PC-3 (cell line): ENCODE measurements at regions not wholly inside any gene's neighbourhood (a gene's known extent, or its start where the extent isn't known, plus 50 kb on each side); places are given as distances from the start of the nearest gene placed in this dataset.

Experiments used
- ATAC-seq: fragments of 200-7000 bp; cut with Tn5 transposase; 2 replicates; pipeline ENCODE4 v1.9.1; 2020; ENCODE audit warnings: mild to moderate bottlenecking, moderate library complexity
- BruUV-seq: library from RNA; stranded (reverse); fragments of 400-500 nt; replicated peaks from 2 replicates; lab custom pipeline; 2021; lab: Mats Ljungman, UMichigan
- CTCF ChIA-PET: fragments of 300-600 bp; sonication (Branson Sonifier 250); formaldehyde crosslinking; loops from one replicate; lab custom pipeline; 2022; ENCODE audit warnings: antibody characterized with exemption; lab: Charles Lee
- POLR2A ChIA-PET: fragments of 300-600 bp; sonication (Branson Sonifier 250); formaldehyde crosslinking; loops from one replicate; lab custom pipeline; 2022; ENCODE audit warnings: antibody characterized with exemption; ENCODE audit not compliant: unreplicated experiment; lab: Charles Lee
- DNase-seq: peaks from one replicate; pipeline ENCODE4 v3.0.0-alpha.2; 2015
- H2AFZ ChIP-seq: fragments of 300-600 bp; sonication (generic); 2 replicates; pipeline ENCODE4 v1.6.0; 2016; ENCODE audit warnings: antibody characterized with exemption, low read length
- H3F3A ChIP-seq: fragments of 300-600 bp; sonication (generic); one replicate; pipeline ENCODE4 v1.6.0; 2017; ENCODE audit warnings: antibody characterized with exemption, low read length, control low read depth, mild to moderate bottlenecking; ENCODE audit not compliant: unreplicated experiment
- H3K27ac ChIP-seq: fragments of 300-600 bp; sonication (generic); 2 replicates; pipeline ENCODE4 v1.5.1; 2016; ENCODE audit warnings: mild to moderate bottlenecking, low read length
- H3K27me3 ChIP-seq: fragments of 300-600 bp; sonication (generic); 2 replicates; pipeline ENCODE4 v1.6.1; 2016; ENCODE audit warnings: low read length, mixed read lengths
- H3K36me3 ChIP-seq: fragments of 300-600 bp; sonication (generic); 2 replicates; pipeline ENCODE4 v1.6.1; 2016; ENCODE audit warnings: low read depth, mixed run types, low read length, mixed read lengths
- H3K4me1 ChIP-seq: fragments of 300-600 bp; sonication (generic); 2 replicates; pipeline ENCODE4 v1.5.1; 2016; ENCODE audit warnings: low read length; ENCODE audit not compliant: insufficient read depth
- H3K4me2 ChIP-seq: fragments of 300-600 bp; sonication (generic); 2 replicates; pipeline ENCODE4 v1.6.0; 2016; ENCODE audit warnings: low read length
- H3K4me3 ChIP-seq: fragments of 300-600 bp; sonication (generic); 2 replicates; pipeline ENCODE4 v1.5.1; 2016; ENCODE audit warnings: mild to moderate bottlenecking, low read length, mixed read lengths
- H3K79me2 ChIP-seq: fragments of 300-600 bp; sonication (generic); 2 replicates; pipeline ENCODE4 v1.6.1; 2017; ENCODE audit warnings: low read length, mixed read lengths
- H3K9ac ChIP-seq: fragments of 300-600 bp; sonication (generic); 2 replicates; pipeline ENCODE4 v1.6.0; 2016; ENCODE audit warnings: mild to moderate bottlenecking, low read length
- H3K9me2 ChIP-seq: fragments of 300-600 bp; sonication (generic); replicated peaks from 2 replicates; pipeline ENCODE4 v1.6.1; 2016; ENCODE audit warnings: mixed run types, low read length, mixed read lengths
- H3K9me3 ChIP-seq: fragments of 300-600 bp; sonication (generic); 2 replicates; pipeline ENCODE4 v1.6.1; 2016; ENCODE audit warnings: low read length, mixed read lengths
- H4K20me1 ChIP-seq: fragments of 300-600 bp; sonication (generic); 2 replicates; pipeline ENCODE4 v1.6.1; 2016; ENCODE audit warnings: low read length, mixed read lengths
- CTCF ChIP-seq: fragments of 300-600 bp; sonication (generic); conservative IDR thresholded peaks from 2 replicates; pipeline ENCODE4 v1.5.1; 2017; ENCODE audit warnings: antibody characterized with exemption, low read depth, mild to moderate bottlenecking, low read length
- EZH2 ChIP-seq: fragments of 300-600 bp; sonication (generic); IDR thresholded peaks from one replicate; pipeline ENCODE4 v1.6.1; 2017; ENCODE audit warnings: antibody characterized with exemption, mild to moderate bottlenecking, low read length; ENCODE audit not compliant: unreplicated experiment
- EZH2phosphoT487 ChIP-seq: fragments of 300-600 bp; sonication (generic); IDR thresholded peaks from 2 replicates; pipeline ENCODE4 v1.6.1; 2018; ENCODE audit warnings: mild to moderate bottlenecking, antibody characterized with exemption, low read length, borderline replicate concordance
- intact Hi-C: fragments of 100-400 bp; cut with micrococcal nuclease; formaldehyde crosslinking; loops from 2 replicates; pipeline ENCODE4 v1.9.0; 2023

- CTCF ChIA-PET: no interaction called here
- ATAC-seq: no peak
- no TSS peak for BruUV-seq
Measured at GRCh38 chr2:239657992-239658391, 257.2 kb upstream of the HDAC4 start.

DNA sequence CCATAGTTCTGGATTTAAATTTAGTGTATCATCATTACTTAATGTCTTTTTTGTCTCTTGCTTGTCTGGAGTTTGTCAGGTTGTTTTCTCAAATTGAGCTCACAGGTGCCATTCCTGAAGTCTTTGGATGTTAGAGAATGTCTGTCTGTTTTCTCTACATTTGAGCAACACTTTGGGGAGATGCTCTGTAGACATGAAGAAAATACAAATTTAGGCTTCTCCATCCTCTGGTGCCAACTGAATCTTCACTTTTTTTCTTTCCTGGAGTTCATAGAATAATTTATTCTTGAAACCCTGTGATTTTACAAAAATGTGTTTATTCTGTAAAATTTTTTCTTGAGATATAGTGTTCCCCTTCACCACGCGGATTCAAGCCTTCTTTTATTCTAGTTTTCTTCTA is 256.4 kb upstream of the HDAC4 start:
- no peak overlapping the region for H3K4me2 ChIP-seq
- no peak overlapping the region for H2AFZ ChIP-seq
- DNase-seq (no peak), ATAC-seq (no peak)
- no peaks in the 10 kb centered on the region for H3K9me3 ChIP-seq
- no peak overlapping the region for H3K9ac ChIP-seq
- CTCF ChIA-PET: no interaction called here
- intact Hi-C loops: no loop called here
- no peaks in the 10 kb centered on the region for H3K36me3 ChIP-seq
- no peak overlapping the region for H3K4me3 ChIP-seq
- TF ChIP-seq CTCF (no peak), EZH2 (no peak), EZH2phosphoT487 (no peak)
- no peaks in the 10 kb centered on the region for H3K4me1 ChIP-seq
- POLR2A ChIA-PET: no interaction called here
- no TSS peak for BruUV-seq
- H3K79me2 ChIP-seq: no peaks in the 10 kb centered on the region
- no peak overlapping the region for H3K27ac ChIP-seq
- no peaks in the 10 kb centered on the region for H4K20me1 ChIP-seq
- no peaks in the 10 kb centered on the region for H3K9me2 ChIP-seq
- no peaks in the 10 kb centered on the region for H3F3A ChIP-seq
- H3K27me3 ChIP-seq: peaks cover 37% of the 10 kb centered on the region

More at GRCh38 chr2:239657992-239658391, 257.2 kb upstream of the HDAC4 start:
- no peaks in the 10 kb centered on the region for H3K4me1 ChIP-seq
- no peak overlapping the region for H3K9ac ChIP-seq
- H3K36me3 ChIP-seq: no peaks in the 10 kb centered on the region
- POLR2A ChIA-PET: interaction anchor here (0.5 kb wide), 1 partner anchor 257 kb away, joined by 3 read pairs; the partner anchor contains the start of gene HDAC4
- no peak overlapping the region for H3K4me2 ChIP-seq
- intact Hi-C loops: no loop called here
- TF ChIP-seq EZH2 (no peak), EZH2phosphoT487 (no peak), CTCF (no peak)
- no peaks in the 10 kb centered on the region for H3K79me2 ChIP-seq
- no peaks in the 10 kb centered on the region for H3K9me3 ChIP-seq
- no peak overlapping the region for H3K4me3 ChIP-seq
- H3K27me3 ChIP-seq: peaks cover 44% of the 10 kb centered on the region
- no peak overlapping the region for H2AFZ ChIP-seq
- no peak overlapping the region for H3K27ac ChIP-seq
- DNase-seq: no peak
- no peaks in the 10 kb centered on the region for H4K20me1 ChIP-seq
- no peaks in the 10 kb centered on the region for H3F3A ChIP-seq
- no peaks in the 10 kb centered on the region for H3K9me2 ChIP-seq

DNA sequence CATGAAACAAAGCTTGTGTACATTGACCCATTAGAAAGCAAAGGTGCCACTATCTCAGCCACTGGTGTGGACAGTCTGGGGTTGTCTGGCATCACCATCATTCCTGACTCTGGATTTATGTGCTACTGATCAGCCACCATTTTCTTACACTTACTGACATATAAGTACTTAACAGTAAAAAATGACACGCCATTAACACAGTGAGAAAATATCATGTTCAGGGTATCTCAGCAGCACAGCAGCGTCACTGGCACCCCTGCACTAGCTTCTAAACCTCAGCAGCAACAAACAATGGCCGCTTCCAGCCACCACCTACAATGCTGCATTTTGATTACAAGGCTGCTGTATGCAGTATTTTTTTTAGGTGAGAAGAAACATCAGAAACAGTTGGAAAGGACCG is 253.4 kb upstream of the HDAC4 start:
- intact Hi-C loops: no loop called here
- no TSS peak for BruUV-seq
- no peaks in the 10 kb centered on the region for H3K4me1 ChIP-seq
- ChIA-PET POLR2A (no interaction called here), CTCF (no interaction called here)
- no peaks in the 10 kb centered on the region for H3F3A ChIP-seq
- no peaks in the 10 kb centered on the region for H3K9me2 ChIP-seq
- H3K4me3 ChIP-seq: no peak overlapping the region
- peaks cover 24% of the 10 kb centered on the region for H3K27me3 ChIP-seq
- H3K36me3 ChIP-seq: no peaks in the 10 kb centered on the region
- H3K9ac ChIP-seq: no peak overlapping the region
- no peaks in the 10 kb centered on the region for H3K9me3 ChIP-seq
- no peaks in the 10 kb centered on the region for H3K79me2 ChIP-seq
- no peak overlapping the region for H3K27ac ChIP-seq
- DNase-seq: no peak
- no peaks in the 10 kb centered on the region for H4K20me1 ChIP-seq
- H2AFZ ChIP-seq: no peak overlapping the region
- ATAC-seq: no peak
- no peak overlapping the region for H3K4me2 ChIP-seq
- TF ChIP-seq CTCF: no peak
- no peak for TF ChIP-seq EZH2phosphoT487
- no peak for TF ChIP-seq EZH2
